ENCODE measurements at regions not wholly inside any gene's neighbourhood (a gene's known extent, or its start where the extent isn't known, plus 50 kb on each side); places are given as distances from the start of the nearest gene placed in this dataset.
"Not testable (repeated sequence)": the region's sequence is repeated elsewhere in the genome, so short reads cannot be mapped to it uniquely, and the experiment has no call there.

DNA sequence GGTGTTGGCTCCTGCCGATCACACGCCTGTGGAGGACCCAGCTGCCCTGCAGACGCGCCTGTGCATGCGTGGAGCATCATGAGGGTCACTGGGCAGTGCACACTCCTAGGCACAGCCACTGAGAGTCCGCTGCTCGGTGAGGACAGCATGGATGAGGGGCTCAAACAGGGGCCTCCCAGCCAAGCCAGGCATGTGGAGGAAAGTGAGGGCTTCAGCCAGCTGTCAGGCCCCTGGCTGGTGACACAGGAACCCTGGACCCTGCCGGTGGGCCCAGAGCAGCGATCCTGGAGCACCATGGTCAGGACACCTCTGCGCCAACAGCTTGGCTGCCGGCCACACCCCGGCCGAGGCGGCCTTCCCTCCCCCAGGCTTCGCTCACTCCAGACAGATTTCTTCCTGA is 171.2 kb downstream of the RTP5 start:
- Mint-ChIP-seq H3K4me3 (ENCODE audit: low read depth, unreplicated experiment) (no peak overlapping the region), H3K9me3 (ENCODE audit: low read depth, unreplicated experiment) (no peaks in the 10 kb centered on the region), H3K27ac (ENCODE audit: unreplicated experiment) (no peak overlapping the region), H3K4me1 (ENCODE audit: low read depth, unreplicated experiment) (no peaks in the 10 kb centered on the region), H3K36me3 (ENCODE audit: insufficient read depth, unreplicated experiment) (peaks cover 6% of the 10 kb centered on the region), H3K27me3 (ENCODE audit: unreplicated experiment) (peaks cover 57% of the 10 kb centered on the region)
- CTCF ChIA-PET: no interaction called here
- intact Hi-C loops (cut with micrococcal nuclease; ENCODE audit: unreplicated experiment): no loop called here
- TF ChIP-seq, protein P1, sequence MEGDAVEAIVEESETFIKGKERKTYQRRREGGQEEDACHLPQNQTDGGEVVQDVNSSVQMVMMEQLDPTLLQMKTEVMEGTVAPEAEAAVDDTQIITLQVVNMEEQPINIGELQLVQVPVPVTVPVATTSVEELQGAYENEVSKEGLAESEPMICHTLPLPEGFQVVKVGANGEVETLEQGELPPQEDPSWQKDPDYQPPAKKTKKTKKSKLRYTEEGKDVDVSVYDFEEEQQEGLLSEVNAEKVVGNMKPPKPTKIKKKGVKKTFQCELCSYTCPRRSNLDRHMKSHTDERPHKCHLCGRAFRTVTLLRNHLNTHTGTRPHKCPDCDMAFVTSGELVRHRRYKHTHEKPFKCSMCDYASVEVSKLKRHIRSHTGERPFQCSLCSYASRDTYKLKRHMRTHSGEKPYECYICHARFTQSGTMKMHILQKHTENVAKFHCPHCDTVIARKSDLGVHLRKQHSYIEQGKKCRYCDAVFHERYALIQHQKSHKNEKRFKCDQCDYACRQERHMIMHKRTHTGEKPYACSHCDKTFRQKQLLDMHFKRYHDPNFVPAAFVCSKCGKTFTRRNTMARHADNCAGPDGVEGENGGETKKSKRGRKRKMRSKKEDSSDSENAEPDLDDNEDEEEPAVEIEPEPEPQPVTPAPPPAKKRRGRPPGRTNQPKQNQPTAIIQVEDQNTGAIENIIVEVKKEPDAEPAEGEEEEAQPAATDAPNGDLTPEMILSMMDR (IDR thresholded peaks at IDR 0.05; ENCODE audit: unreplicated experiment): no peak
- BruUV-seq (replicated peaks): no TSS peak
- no peak for DNase-seq

DNA sequence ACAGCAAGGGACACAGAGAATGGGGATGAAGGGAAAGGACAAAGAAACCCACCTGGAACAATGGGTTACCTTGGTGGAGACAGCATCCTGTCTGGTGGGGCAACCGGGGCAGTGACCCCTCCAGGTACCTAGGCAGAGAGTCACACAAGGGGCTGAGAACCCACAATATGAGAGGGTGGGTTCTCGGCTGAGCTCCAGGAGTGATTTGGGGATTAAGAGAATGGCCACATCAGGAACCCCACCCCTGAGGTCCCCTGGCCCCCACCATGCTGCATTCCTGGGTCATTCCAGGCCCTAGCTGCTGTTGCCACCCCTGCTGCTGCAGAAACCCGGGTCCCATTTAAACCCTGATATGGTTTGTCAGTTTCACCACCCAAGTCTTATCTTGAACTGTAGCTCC is 172.3 kb downstream of the RTP5 start:
- intact Hi-C loops (cut with micrococcal nuclease; ENCODE audit: unreplicated experiment): no loop called here
- no peak overlapping the region for H3K27ac Mint-ChIP-seq (ENCODE audit: unreplicated experiment)
- CTCF ChIA-PET: no interaction called here
- no peak overlapping the region for H3K4me3 Mint-ChIP-seq (ENCODE audit: low read depth, unreplicated experiment)
- no peaks in the 10 kb centered on the region for H3K4me1 Mint-ChIP-seq (ENCODE audit: low read depth, unreplicated experiment)
- H3K36me3 Mint-ChIP-seq (ENCODE audit: insufficient read depth, unreplicated experiment): peaks cover 6% of the 10 kb centered on the region
- H3K9me3 Mint-ChIP-seq (ENCODE audit: low read depth, unreplicated experiment): peaks cover 4% of the 10 kb centered on the region
- TF ChIP-seq, protein P1 (IDR thresholded peaks at IDR 0.05; ENCODE audit: unreplicated experiment): no peak
- peaks cover 46% of the 10 kb centered on the region for H3K27me3 Mint-ChIP-seq (ENCODE audit: unreplicated experiment)
- no TSS peak for BruUV-seq (replicated peaks)
- DNase-seq: no peak

DNA sequence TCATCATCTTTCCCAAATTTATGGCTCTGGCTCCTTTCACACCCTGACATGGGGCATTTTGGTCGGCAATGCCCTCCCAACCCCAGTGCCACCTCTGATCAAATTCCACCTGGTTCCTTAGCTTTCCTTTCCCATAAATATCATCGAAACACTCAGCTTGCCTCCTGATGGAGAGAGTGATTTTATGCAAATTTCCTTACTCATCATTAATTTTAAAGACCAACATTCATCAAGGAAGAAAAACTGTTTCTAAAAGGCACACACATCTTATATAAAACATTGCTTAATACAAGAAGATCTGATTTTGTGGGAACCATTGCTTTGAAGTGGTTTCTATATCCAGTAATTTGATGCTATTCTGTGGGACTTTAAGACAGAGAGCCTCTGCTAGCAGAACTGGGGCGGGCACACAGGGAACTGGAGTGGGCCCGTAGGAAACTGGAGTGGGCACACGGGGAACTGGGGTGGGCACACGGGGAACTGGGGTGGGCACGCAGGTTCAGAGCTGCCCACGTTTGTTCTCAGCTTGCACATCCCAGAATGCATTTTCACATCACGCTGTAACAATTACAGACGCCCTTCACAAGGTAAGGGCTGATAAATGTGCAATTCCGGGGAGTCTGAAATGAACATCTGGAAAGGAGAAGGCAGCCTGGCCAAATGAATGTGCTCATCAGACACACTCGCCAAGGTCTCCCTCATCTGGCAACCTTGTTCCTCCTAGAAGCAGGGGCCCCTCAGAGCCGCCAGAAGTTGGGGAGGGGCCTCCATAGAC is 174.2 kb downstream of the RTP5 start:
- BruUV-seq (replicated peaks): no TSS peak
- peaks cover 8% of the 10 kb centered on the region for H3K4me1 Mint-ChIP-seq (ENCODE audit: low read depth, unreplicated experiment)
- H3K27me3 Mint-ChIP-seq (ENCODE audit: unreplicated experiment): peaks cover 29% of the 10 kb centered on the region
- TF ChIP-seq, protein P1 (IDR thresholded peaks at IDR 0.05; ENCODE audit: unreplicated experiment): no peak
- H3K27ac Mint-ChIP-seq (ENCODE audit: unreplicated experiment): no peak overlapping the region
- DNase-seq: no peak
- peaks cover 8% of the 10 kb centered on the region for H3K9me3 Mint-ChIP-seq (ENCODE audit: low read depth, unreplicated experiment)
- H3K4me3 Mint-ChIP-seq (ENCODE audit: low read depth, unreplicated experiment): no peak overlapping the region
- CTCF ChIA-PET: no interaction called here
- intact Hi-C loops (cut with micrococcal nuclease; ENCODE audit: unreplicated experiment): no loop called here
- H3K36me3 Mint-ChIP-seq (ENCODE audit: insufficient read depth, unreplicated experiment): peaks cover 6% of the 10 kb centered on the region

DNA sequence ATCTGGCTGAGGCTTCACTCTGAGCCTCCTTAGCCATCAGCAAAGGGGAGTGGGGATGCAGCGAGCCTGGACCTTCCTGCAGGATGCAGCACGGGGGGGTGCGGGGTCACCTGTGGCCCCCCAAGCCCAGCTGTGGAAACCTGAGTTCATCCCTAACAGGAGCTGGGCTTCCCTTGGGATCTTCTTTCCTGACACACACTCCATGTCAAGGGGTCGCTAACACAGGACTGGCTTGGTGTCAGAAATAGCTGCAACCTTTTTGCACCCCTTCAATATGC is 174.7 kb downstream of the RTP5 start:
- TF ChIP-seq, protein P1 (IDR thresholded peaks at IDR 0.05; ENCODE audit: unreplicated experiment): no peak
- H3K27me3 Mint-ChIP-seq (ENCODE audit: unreplicated experiment): peaks cover 28% of the 10 kb centered on the region
- no peak overlapping the region for H3K27ac Mint-ChIP-seq (ENCODE audit: unreplicated experiment)
- H3K4me3 Mint-ChIP-seq (ENCODE audit: low read depth, unreplicated experiment): no peak overlapping the region
- no peak for DNase-seq
- H3K36me3 Mint-ChIP-seq (ENCODE audit: insufficient read depth, unreplicated experiment): peaks cover 6% of the 10 kb centered on the region
- intact Hi-C loops (cut with micrococcal nuclease; ENCODE audit: unreplicated experiment): no loop called here
- peaks cover 8% of the 10 kb centered on the region for H3K4me1 Mint-ChIP-seq (ENCODE audit: low read depth, unreplicated experiment)
- H3K9me3 Mint-ChIP-seq (ENCODE audit: low read depth, unreplicated experiment): peaks cover 8% of the 10 kb centered on the region
- no TSS peak for BruUV-seq (replicated peaks)
- CTCF ChIA-PET: no interaction called here

DNA sequence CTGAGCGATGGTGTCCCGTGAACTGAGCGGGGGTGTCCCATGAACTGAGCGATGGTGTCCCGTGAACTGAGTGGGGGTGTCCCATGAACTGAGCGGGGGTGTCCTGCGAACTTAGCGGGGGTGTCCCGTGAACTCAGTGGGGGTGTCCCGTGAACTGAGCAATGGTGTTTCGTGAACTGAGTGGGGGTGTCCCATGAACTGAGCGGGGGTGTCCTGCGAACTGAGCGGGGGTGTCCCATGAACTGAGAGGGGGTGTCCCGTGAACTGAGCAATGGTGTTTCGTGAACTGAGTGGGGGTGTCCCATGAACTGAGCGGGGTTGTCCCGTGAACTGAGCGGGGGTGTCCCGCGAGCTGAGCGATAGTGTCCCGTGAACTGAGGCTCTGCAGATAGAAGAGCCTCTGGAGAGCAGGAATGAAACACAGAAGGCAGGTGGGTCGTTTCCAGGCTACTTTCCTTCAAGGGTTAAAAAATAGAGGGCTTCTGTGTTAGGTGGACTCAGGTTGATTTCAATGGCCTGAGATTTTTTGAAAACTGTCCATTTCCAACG is 176.1 kb downstream of the RTP5 start:
- H3K9me3 Mint-ChIP-seq (ENCODE audit: low read depth, unreplicated experiment); DNase-seq; CTCF ChIA-PET; H3K4me3 Mint-ChIP-seq (ENCODE audit: low read depth, unreplicated experiment); intact Hi-C loops (cut with micrococcal nuclease; ENCODE audit: unreplicated experiment); H3K4me1 Mint-ChIP-seq (ENCODE audit: low read depth, unreplicated experiment); H3K36me3 Mint-ChIP-seq (ENCODE audit: insufficient read depth, unreplicated experiment); H3K27ac Mint-ChIP-seq (ENCODE audit: unreplicated experiment); BruUV-seq (replicated peaks): not testable (repeated sequence)
- H3K27me3 Mint-ChIP-seq (ENCODE audit: unreplicated experiment): peaks cover 28% of the 10 kb centered on the region
